ENCODE measurements at regions not wholly inside any gene's neighbourhood (a gene's known extent, or its start where the extent isn't known, plus 50 kb on each side); places are given as distances from the start of the nearest gene placed in this dataset.

GRCh38 chr16:79375351-79375750 is 225.2 kb downstream of the MAF start:
- no peak for TF ChIP-seq CTCF (conservative IDR thresholded peaks at IDR 0.05; ENCODE audit: low read depth, low read length)
- H3K4me3 ChIP-seq (ENCODE audit: low read length) = no peak overlapping the region
- no peak for DNase-seq (ENCODE audit: low read depth)

DNA sequence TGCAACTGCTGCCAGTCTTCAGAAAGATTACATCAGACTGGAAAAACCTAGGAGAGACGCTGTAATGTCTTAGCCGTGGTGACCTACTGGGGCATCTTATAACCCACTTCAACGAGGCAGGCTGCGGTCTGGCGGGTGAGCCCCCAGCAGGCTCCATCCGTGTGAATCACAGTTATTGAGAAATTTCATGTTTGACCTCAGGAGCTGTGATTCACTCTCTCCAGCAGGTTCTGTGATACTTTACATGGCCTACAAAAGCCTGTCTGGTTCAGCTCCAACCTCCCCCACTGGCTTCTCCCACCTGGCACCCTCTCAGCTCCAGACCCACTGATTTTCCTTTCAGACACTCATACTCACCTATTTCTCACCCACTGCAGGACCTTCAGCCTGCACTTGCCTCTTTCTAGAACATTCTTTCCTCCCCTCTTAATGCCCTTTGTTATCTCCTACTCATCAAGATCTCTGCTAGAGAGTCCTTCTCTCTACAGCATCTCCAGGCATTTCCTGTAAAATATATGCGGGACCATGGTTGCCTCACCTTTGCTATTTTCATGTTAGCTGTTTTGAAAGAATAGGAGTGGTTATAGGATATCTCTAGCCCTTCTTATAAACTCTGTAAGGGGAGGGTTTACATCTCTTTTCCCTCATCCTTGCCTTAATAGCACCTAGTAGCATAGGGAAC is 227.9 kb downstream of the MAF start:
- H3K4me3 ChIP-seq (ENCODE audit: low read length) = no peak overlapping the region
- no peak for TF ChIP-seq CTCF (conservative IDR thresholded peaks at IDR 0.05; ENCODE audit: low read depth, low read length)
- peak; percentile 28 for DNase-seq (ENCODE audit: low read depth)

- no peak for DNase-seq (ENCODE audit: low read depth)
- TF ChIP-seq CTCF (conservative IDR thresholded peaks at IDR 0.05; ENCODE audit: low read depth, low read length) = no peak
- H3K4me3 ChIP-seq (ENCODE audit: low read length) = no peak overlapping the region
These were observed 229.8 kb downstream of the MAF start for GRCh38 chr16:79370736-79371135.

DNA sequence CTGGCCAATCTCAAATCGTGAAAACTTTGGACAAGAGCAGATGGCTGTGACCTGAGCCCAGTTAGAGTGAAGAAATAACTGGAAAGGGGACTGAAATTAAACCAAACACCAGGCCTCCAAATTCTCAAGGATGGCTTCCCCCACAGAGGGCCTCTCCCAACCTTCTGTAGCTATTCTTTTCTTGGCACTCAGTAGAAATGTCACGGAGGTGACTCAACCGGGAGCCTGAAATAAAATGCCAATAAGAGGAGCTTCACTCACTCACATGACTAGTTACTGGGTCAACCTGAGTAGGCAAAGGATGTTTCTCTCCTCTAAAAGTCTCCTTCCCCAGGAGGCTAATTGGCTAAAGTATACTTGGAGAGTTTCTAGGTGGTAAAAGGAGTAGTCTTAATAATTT is 230.7 kb downstream of the MAF start:
- no peak overlapping the region for H3K4me3 ChIP-seq (ENCODE audit: low read length)
- TF ChIP-seq CTCF (conservative IDR thresholded peaks at IDR 0.05; ENCODE audit: low read depth, low read length) = no peak
- no peak for DNase-seq (ENCODE audit: low read depth)

- H3K4me3 ChIP-seq (ENCODE audit: low read length) = no peak overlapping the region
- no peak for TF ChIP-seq CTCF (conservative IDR thresholded peaks at IDR 0.05; ENCODE audit: low read depth, low read length)
- no peak for DNase-seq (ENCODE audit: low read depth)
These were observed 232.7 kb downstream of the MAF start for GRCh38 chr16:79367822-79368221.

DNA sequence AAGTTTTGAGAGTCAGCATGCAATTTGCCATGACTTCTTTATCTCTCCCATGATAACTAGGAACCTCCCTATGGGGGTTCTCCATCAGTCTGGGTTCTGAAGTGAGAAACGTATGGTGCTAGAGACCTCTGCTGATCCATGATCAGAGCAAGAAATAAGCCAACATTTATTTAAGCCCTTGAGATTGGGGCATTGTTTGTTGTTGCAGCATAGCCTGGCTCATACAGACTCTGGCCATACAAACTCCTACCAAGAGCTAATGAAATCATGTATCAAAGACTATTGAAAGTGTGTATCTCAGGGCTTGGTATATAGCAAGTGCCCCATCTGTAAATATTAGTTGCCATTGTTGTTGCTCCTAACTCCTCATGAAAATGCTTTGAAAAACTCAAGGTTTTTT is 233.9 kb downstream of the MAF start:
- no peak for DNase-seq (ENCODE audit: low read depth)
- no peak overlapping the region for H3K4me3 ChIP-seq (ENCODE audit: low read length)
- TF ChIP-seq CTCF (conservative IDR thresholded peaks at IDR 0.05; ENCODE audit: low read depth, low read length) = no peak

DNA sequence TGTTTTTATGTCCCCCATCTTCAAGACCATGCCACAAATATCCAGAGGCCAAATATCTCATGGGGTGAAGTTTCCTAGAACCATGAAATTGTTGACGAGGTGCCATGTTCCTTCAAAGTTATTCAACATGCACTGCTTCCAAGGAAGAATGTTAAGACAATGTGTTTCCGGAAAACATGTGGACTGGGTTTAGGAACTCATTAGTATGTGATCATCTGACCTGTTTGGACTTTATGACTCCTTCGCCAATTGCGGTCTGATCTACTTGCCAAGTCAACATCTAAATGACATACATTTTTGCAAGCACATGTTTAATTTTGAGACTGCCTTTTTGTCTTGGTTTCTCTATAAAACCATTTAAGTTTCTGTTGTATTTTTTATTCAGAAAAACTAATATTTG is 234.8 kb downstream of the MAF start:
- no peak for DNase-seq (ENCODE audit: low read depth)
- no peak overlapping the region for H3K4me3 ChIP-seq (ENCODE audit: low read length)
- TF ChIP-seq CTCF (conservative IDR thresholded peaks at IDR 0.05; ENCODE audit: low read depth, low read length) = no peak

All from retinal pigment epithelial cell (primary cell).